ENCODE measurements at regions not wholly inside any gene's neighbourhood (a gene's known extent, or its start where the extent isn't known, plus 50 kb on each side); places are given as distances from the start of the nearest gene placed in this dataset.
A peak's percentile ranks its signal among the peaks of the same experiment; 100 is the strongest.

GRCh38 chr6:130314271-130314670 is 51.5 kb upstream of the TMEM200A start:
- DNase-seq = no peak

GRCh38 chr6:130313206-130313605 is 52.6 kb upstream of the TMEM200A start:
- no peak for DNase-seq

GRCh38 chr6:130309028-130309427 is 56.8 kb upstream of the TMEM200A start:
- no peak for DNase-seq

GRCh38 chr6:130307752-130308361 is 58.0 kb upstream of the TMEM200A start:
- DNase-seq = no peak

- DNase-seq = no peak
Measured at GRCh38 chr6:130306377-130306776, 59.4 kb upstream of the TMEM200A start.

- DNase-seq = no peak
Measured at GRCh38 chr6:130303431-130303830, 62.4 kb upstream of the TMEM200A start.

- DNase-seq = no peak
Measured at GRCh38 chr6:130298258-130298657, 67.6 kb upstream of the TMEM200A start.

- no peak for DNase-seq
Measured at GRCh38 chr6:130296854-130297253, 69.0 kb upstream of the TMEM200A start.

GRCh38 chr6:130293800-130294199 is 71.0 kb upstream of the SAMD3 start:
- DNase-seq = peak; percentile 58

GRCh38 chr6:130288065-130288464 is 65.3 kb upstream of the SAMD3 start:
- no peak for DNase-seq

- peak; percentile 70 for DNase-seq
Measured at GRCh38 chr6:130282234-130282995, 59.7 kb upstream of the SAMD3 start.

- DNase-seq = no peak
Measured at GRCh38 chr6:130276507-130276906, 53.8 kb upstream of the SAMD3 start.

GRCh38 chr6:130274007-130274406 is 51.3 kb upstream of the SAMD3 start:
- no peak for DNase-seq
